Neural cell (in vitro differentiated cells): ENCODE measurements at regions not wholly inside any gene's neighbourhood (a gene's known extent, or its start where the extent isn't known, plus 50 kb on each side); places are given as distances from the start of the nearest gene placed in this dataset.

Experiments used
- EZH2 ChIP-seq: fragments of 200-600, 300-800 bp; shearing (Covaris generic), sonication (generic); IDR thresholded peaks from 2 replicates; pipeline ENCODE4 v1.6.1; 2014; ENCODE audit warnings: antibody characterized with exemption, low read length, borderline replicate concordance, mild to moderate bottlenecking; ENCODE audit not compliant: insufficient read depth, poor library complexity, severe bottlenecking
- POLR2AphosphoS5 ChIP-seq: IDR thresholded peaks from 2 replicates; pipeline ENCODE4 v1.6.1; 2012
- TAF1 ChIP-seq: IDR thresholded peaks from 2 replicates; pipeline ENCODE4 v1.6.1; 2012; ENCODE audit warnings: low read depth
- TF ChIP-seq, protein P1 (sequence below): fragments of 450-650 bp; IDR thresholded peaks from 2 replicates; pipeline ENCODE4 v1.5.1; 2014; ENCODE audit warnings: antibody characterized with exemption, mild to moderate bottlenecking, moderate library complexity; ENCODE audit not compliant: poor library complexity, severe bottlenecking

DNA sequence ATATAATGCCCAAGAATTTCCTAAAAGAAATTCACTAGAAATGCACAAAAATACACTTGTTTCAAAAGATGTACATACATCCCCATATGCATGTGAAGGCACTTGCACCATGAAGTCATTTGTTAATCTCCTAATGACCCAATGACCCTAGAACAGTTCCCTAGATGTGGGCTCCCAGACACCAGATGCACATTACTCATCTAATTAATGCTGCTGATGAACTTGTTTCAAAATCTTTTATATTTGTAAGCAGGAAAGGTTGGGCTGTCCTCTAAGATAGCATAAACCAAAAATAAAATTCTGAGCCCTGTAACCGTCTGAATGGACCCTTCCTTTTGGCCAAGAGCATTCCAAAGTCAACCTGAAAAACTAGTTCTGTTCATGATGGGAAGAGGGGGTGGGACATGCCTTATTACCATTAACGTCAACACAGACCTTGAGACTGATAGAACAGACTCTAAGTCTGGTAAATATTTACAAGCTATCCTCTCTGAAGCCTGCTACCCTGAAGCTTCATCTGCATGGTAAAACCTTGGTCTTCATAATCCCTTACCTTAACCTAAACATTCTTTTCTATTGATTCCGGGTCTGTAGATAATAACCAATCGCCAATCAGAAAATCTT, 91.0 kb upstream of the DAPK1 start:
- TF ChIP-seq, protein P1, sequence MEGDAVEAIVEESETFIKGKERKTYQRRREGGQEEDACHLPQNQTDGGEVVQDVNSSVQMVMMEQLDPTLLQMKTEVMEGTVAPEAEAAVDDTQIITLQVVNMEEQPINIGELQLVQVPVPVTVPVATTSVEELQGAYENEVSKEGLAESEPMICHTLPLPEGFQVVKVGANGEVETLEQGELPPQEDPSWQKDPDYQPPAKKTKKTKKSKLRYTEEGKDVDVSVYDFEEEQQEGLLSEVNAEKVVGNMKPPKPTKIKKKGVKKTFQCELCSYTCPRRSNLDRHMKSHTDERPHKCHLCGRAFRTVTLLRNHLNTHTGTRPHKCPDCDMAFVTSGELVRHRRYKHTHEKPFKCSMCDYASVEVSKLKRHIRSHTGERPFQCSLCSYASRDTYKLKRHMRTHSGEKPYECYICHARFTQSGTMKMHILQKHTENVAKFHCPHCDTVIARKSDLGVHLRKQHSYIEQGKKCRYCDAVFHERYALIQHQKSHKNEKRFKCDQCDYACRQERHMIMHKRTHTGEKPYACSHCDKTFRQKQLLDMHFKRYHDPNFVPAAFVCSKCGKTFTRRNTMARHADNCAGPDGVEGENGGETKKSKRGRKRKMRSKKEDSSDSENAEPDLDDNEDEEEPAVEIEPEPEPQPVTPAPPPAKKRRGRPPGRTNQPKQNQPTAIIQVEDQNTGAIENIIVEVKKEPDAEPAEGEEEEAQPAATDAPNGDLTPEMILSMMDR: no peak
- TF ChIP-seq EZH2: no peak
- TF ChIP-seq POLR2AphosphoS5: no peak
- no peak for TF ChIP-seq TAF1
